ENCODE measurements at regions not wholly inside any gene's neighbourhood (a gene's known extent, or its start where the extent isn't known, plus 50 kb on each side); places are given as distances from the start of the nearest gene placed in this dataset.

- H3K27ac ChIP-seq: no peak overlapping the region
- TF ChIP-seq ZFX (IDR thresholded peaks at IDR 0.05; ENCODE audit: borderline replicate concordance) (no peak), CTCF (IDR thresholded peaks at IDR 0.05) (no peak)
These were observed 1018.6 kb downstream of the TBC1D22A start for GRCh38 chr22:47781024-47781423.

GRCh38 chr22:47780281-47780875 is 1017.9 kb downstream of the TBC1D22A start:
- H3K27ac ChIP-seq: no peak overlapping the region
- no peak for TF ChIP-seq ZFX (IDR thresholded peaks at IDR 0.05; ENCODE audit: borderline replicate concordance)
- no peak for TF ChIP-seq CTCF (IDR thresholded peaks at IDR 0.05)

- TF ChIP-seq ZFX (IDR thresholded peaks at IDR 0.05; ENCODE audit: borderline replicate concordance) (no peak), CTCF (IDR thresholded peaks at IDR 0.05) (no peak)
- H3K27ac ChIP-seq: no peak overlapping the region
These were observed 1017.0 kb downstream of the TBC1D22A start for GRCh38 chr22:47779474-47779873.

GRCh38 chr22:47778160-47778658 is 1015.8 kb downstream of the TBC1D22A start:
- TF ChIP-seq ZFX (IDR thresholded peaks at IDR 0.05; ENCODE audit: borderline replicate concordance) (no peak), CTCF (IDR thresholded peaks at IDR 0.05) (no peak)
- H3K27ac ChIP-seq: no peak overlapping the region

GRCh38 chr22:47777426-47777825 is 1015.0 kb downstream of the TBC1D22A start:
- no peak overlapping the region for H3K27ac ChIP-seq

GRCh38 chr22:47776329-47776728 is 1013.9 kb downstream of the TBC1D22A start:
- H3K27ac ChIP-seq: no peak overlapping the region
- TF ChIP-seq ZFX (IDR thresholded peaks at IDR 0.05; ENCODE audit: borderline replicate concordance): no peak

More at GRCh38 chr22:47777426-47777825, 1015.0 kb downstream of the TBC1D22A start:
- no peak for TF ChIP-seq CTCF (IDR thresholded peaks at IDR 0.05)
- TF ChIP-seq ZFX (IDR thresholded peaks at IDR 0.05; ENCODE audit: borderline replicate concordance): no peak

GRCh38 chr22:47775686-47776085 is 1013.2 kb downstream of the TBC1D22A start:
- TF ChIP-seq ZFX (IDR thresholded peaks at IDR 0.05; ENCODE audit: borderline replicate concordance) (no peak), CTCF (IDR thresholded peaks at IDR 0.05) (no peak)
- no peak overlapping the region for H3K27ac ChIP-seq

- no peak overlapping the region for H3K27ac ChIP-seq
- TF ChIP-seq ZFX (IDR thresholded peaks at IDR 0.05; ENCODE audit: borderline replicate concordance) (no peak), CTCF (IDR thresholded peaks at IDR 0.05) (no peak)
These were observed 1012.7 kb downstream of the TBC1D22A start for GRCh38 chr22:47775191-47775590.
